ENCODE measurements at regions not wholly inside any gene's neighbourhood (a gene's known extent, or its start where the extent isn't known, plus 50 kb on each side); places are given as distances from the start of the nearest gene placed in this dataset.

GRCh38 chr12:67436230-67436629 is 167.1 kb downstream of the CAND1 start:
- Histone ChIP-seq H3K27me3 (no peaks in the 10 kb centered on the region), H3K36me3 (no peaks in the 10 kb centered on the region), H3K4me1 (peaks cover 4 to 13% (median 4%) of the 10 kb centered on the region in 3 donors), H3K27ac (no peak overlapping the region), H3K4me3 (no peak overlapping the region), H3K9me3 (no peaks in the 10 kb centered on the region)
- WGBS, 2 donors: 73 to 79% methylated on average over 2 of the region's 2 CpGs
- DNase-seq: no peak
- no peak for ATAC-seq
- no peak for TF ChIP-seq CTCF (IDR thresholded peaks at IDR 0.05)
- peak; percentile 20 for FAIRE-seq
- intact Hi-C loops (cut with DNase I): no loop called here

GRCh38 chr12:67437011-67437410 is 167.9 kb downstream of the CAND1 start:
- Histone ChIP-seq H3K9me3 (no peaks in the 10 kb centered on the region), H3K4me1 (peaks cover 5 to 10% (median 6%) of the 10 kb centered on the region in 3 donors), H3K27ac (no peak overlapping the region), H3K4me3 (no peak overlapping the region), H3K27me3 (no peaks in the 10 kb centered on the region), H3K36me3 (no peaks in the 10 kb centered on the region)
- intact Hi-C loops (cut with DNase I): no loop called here
- DNase-seq (no peak), FAIRE-seq (no peak), ATAC-seq (no peak)
- TF ChIP-seq CTCF (IDR thresholded peaks at IDR 0.05): no peak
- WGBS, 2 donors: 74 to 77% methylated on average over 2 of the region's 2 CpGs

- WGBS, 2 donors: 69 to 73% methylated on average over 3 of the region's 3 CpGs
- H3K27me3 ChIP-seq: no peaks in the 10 kb centered on the region
- intact Hi-C loops (cut with DNase I): loop anchor here in 1 of 3 donors (10.0 kb wide), 1 partner anchor 85 kb away; no protein-coding TSS in a partner anchor
- H3K36me3 ChIP-seq: no peaks in the 10 kb centered on the region
- peaks cover 4 to 12% (median 6%) of the 10 kb centered on the region in 3 donors for H3K4me1 ChIP-seq
- H3K9me3 ChIP-seq: no peaks in the 10 kb centered on the region
- H3K27ac ChIP-seq: no peak overlapping the region
- FAIRE-seq: no peak
- no peak for ATAC-seq
- no peak overlapping the region for H3K4me3 ChIP-seq
- DNase-seq: no peak
- no peak for TF ChIP-seq CTCF (IDR thresholded peaks at IDR 0.05)
These were observed 170.5 kb downstream of the CAND1 start for GRCh38 chr12:67439611-67440010.

- 5 to 6% methylated on average over 12 of the region's 12 CpGs for WGBS, 2 donors
- intact Hi-C loops (cut with DNase I): loop anchor here in 1 of 3 donors (10.0 kb wide), 1 partner anchor 87 kb away; no protein-coding TSS in a partner anchor
- ATAC-seq (peak; percentile 98 to 99 (median 98)), DNase-seq (peak; percentile 80 to 94 (median 90)), FAIRE-seq (peak; percentile 39)
- peak; percentile 63 to 71 (median 69) for TF ChIP-seq CTCF (IDR thresholded peaks at IDR 0.05)
- Histone ChIP-seq H3K9me3 (no peaks in the 10 kb centered on the region), H3K27me3 (no peaks in the 10 kb centered on the region), H3K27ac (peak overlapping the region in 1 of 4 donors; percentile 5), H3K36me3 (no peaks in the 10 kb centered on the region), H3K4me3 (peak overlapping the region in 2 of 4 donors; percentile 12 to 23), H3K4me1 (peaks cover 4 to 7% (median 6%) of the 10 kb centered on the region in 3 donors)
These were observed 172.7 kb downstream of the CAND1 start for GRCh38 chr12:67441736-67442346.

- H3K27ac ChIP-seq: peak overlapping the region in 1 of 4 donors; percentile 5
- no peaks in the 10 kb centered on the region for H3K36me3 ChIP-seq
- H3K9me3 ChIP-seq: no peaks in the 10 kb centered on the region
- FAIRE-seq (no peak), DNase-seq (peak in 5 of 6 donors; percentile 27 to 56 (median 46)), ATAC-seq (peak; percentile 66 to 89 (median 81))
- peak overlapping the region in 2 of 4 donors; percentile 12 to 23 for H3K4me3 ChIP-seq
- H3K4me1 ChIP-seq: peaks cover 4 to 7% (median 6%) of the 10 kb centered on the region in 3 donors
- no peak for TF ChIP-seq CTCF (IDR thresholded peaks at IDR 0.05)
- intact Hi-C loops (cut with DNase I): loop anchor here in 1 of 3 donors (10.0 kb wide), 1 partner anchor 88 kb away; no protein-coding TSS in a partner anchor
- WGBS, 2 donors: 12 to 13% methylated on average over 11 of the region's 11 CpGs
- no peaks in the 10 kb centered on the region for H3K27me3 ChIP-seq
These were observed 173.2 kb downstream of the CAND1 start for GRCh38 chr12:67442347-67442841.
